ENCODE measurements at regions not wholly inside any gene's neighbourhood (a gene's known extent, or its start where the extent isn't known, plus 50 kb on each side); places are given as distances from the start of the nearest gene placed in this dataset.

GRCh38 chr19:31974941-31975340, 370.5 kb upstream of the ZNF507 start:
- Histone ChIP-seq H3K9me3 (ENCODE audit: insufficient read depth, low read length) (no peaks in the 10 kb centered on the region), H3K4me1 (ENCODE audit: insufficient read depth, insufficient read length) (no peaks in the 10 kb centered on the region), H3K27me3 (ENCODE audit: insufficient read depth, insufficient read length) (no peaks in the 10 kb centered on the region), H3K9ac (ENCODE audit: insufficient read length, low read depth) (no peak overlapping the region), H3K36me3 (ENCODE audit: insufficient read depth, insufficient read length, low read length) (no peaks in the 10 kb centered on the region), H3K4me3 (ENCODE audit: insufficient read length, low read depth) (no peak overlapping the region)
- TF ChIP-seq SUZ12 (IDR thresholded peaks at IDR 0.05; ENCODE audit: extremely low read depth, insufficient read depth, insufficient read length) (no peak), YY1 (IDR thresholded peaks at IDR 0.05; ENCODE audit: insufficient read depth, insufficient read length) (no peak), ZNF274 (IDR thresholded peaks at IDR 0.05; ENCODE audit: low read depth, low read length) (no peak)
- DNase-seq (ENCODE audit: low read depth, low spot score) = no peak

GRCh38 chr19:31975461-31975860, 369.9 kb upstream of the ZNF507 start:
- H3K27me3 ChIP-seq (ENCODE audit: insufficient read depth, insufficient read length) = no peaks in the 10 kb centered on the region
- H3K4me1 ChIP-seq (ENCODE audit: insufficient read depth, insufficient read length) = no peaks in the 10 kb centered on the region
- TF ChIP-seq ZNF274 (IDR thresholded peaks at IDR 0.05; ENCODE audit: low read depth, low read length) = no peak
- no peak for TF ChIP-seq YY1 (IDR thresholded peaks at IDR 0.05; ENCODE audit: insufficient read depth, insufficient read length)
- TF ChIP-seq SUZ12 (IDR thresholded peaks at IDR 0.05; ENCODE audit: extremely low read depth, insufficient read depth, insufficient read length) = no peak
- no peak overlapping the region for H3K9ac ChIP-seq (ENCODE audit: insufficient read length, low read depth)
- no peaks in the 10 kb centered on the region for H3K36me3 ChIP-seq (ENCODE audit: insufficient read depth, insufficient read length, low read length)
- DNase-seq (ENCODE audit: low read depth, low spot score) = no peak
- no peak overlapping the region for H3K4me3 ChIP-seq (ENCODE audit: insufficient read length, low read depth)
- no peaks in the 10 kb centered on the region for H3K9me3 ChIP-seq (ENCODE audit: insufficient read depth, low read length)

GRCh38 chr19:31976775-31977536, 368.5 kb upstream of the ZNF507 start:
- H3K36me3 ChIP-seq (ENCODE audit: insufficient read depth, insufficient read length, low read length) = no peaks in the 10 kb centered on the region
- H3K27me3 ChIP-seq (ENCODE audit: insufficient read depth, insufficient read length) = no peaks in the 10 kb centered on the region
- H3K4me1 ChIP-seq (ENCODE audit: insufficient read depth, insufficient read length) = no peaks in the 10 kb centered on the region
- H3K4me3 ChIP-seq (ENCODE audit: insufficient read length, low read depth) = no peak overlapping the region
- no peaks in the 10 kb centered on the region for H3K9me3 ChIP-seq (ENCODE audit: insufficient read depth, low read length)
- TF ChIP-seq ZNF274 (IDR thresholded peaks at IDR 0.05; ENCODE audit: low read depth, low read length) (no peak), YY1 (IDR thresholded peaks at IDR 0.05; ENCODE audit: insufficient read depth, insufficient read length) (no peak)
- DNase-seq (ENCODE audit: low read depth, low spot score) = no peak
- no peak overlapping the region for H3K9ac ChIP-seq (ENCODE audit: insufficient read length, low read depth)

DNA sequence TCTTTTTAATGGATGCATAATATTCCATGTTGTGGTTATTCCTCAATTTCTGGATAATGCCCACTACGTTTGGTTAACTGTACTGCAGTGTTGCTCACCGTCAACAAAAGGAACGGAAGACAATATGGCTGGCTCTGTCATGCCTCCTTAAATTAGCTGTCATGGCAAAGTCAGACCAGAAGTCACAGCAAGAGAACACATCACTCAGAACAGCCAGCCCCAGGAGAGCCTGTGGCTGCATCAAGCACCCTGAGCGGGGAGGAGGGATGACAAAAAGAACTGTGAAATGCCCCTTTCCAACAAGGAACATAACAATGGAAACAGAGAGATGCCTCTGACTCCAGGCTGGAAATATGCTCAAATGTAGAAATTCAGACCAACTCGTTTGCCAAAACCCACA, 366.0 kb upstream of the ZNF507 start:
- H3K27me3 ChIP-seq (ENCODE audit: insufficient read depth, insufficient read length) = no peaks in the 10 kb centered on the region
- TF ChIP-seq SUZ12 (IDR thresholded peaks at IDR 0.05; ENCODE audit: extremely low read depth, insufficient read depth, insufficient read length) = no peak
- TF ChIP-seq YY1 (IDR thresholded peaks at IDR 0.05; ENCODE audit: insufficient read depth, insufficient read length) = no peak
- no peak for TF ChIP-seq ZNF274 (IDR thresholded peaks at IDR 0.05; ENCODE audit: low read depth, low read length)
- H3K9ac ChIP-seq (ENCODE audit: insufficient read length, low read depth) = no peak overlapping the region
- H3K36me3 ChIP-seq (ENCODE audit: insufficient read depth, insufficient read length, low read length) = no peaks in the 10 kb centered on the region
- no peak for DNase-seq (ENCODE audit: low read depth, low spot score)
- no peak overlapping the region for H3K4me3 ChIP-seq (ENCODE audit: insufficient read length, low read depth)
- H3K9me3 ChIP-seq (ENCODE audit: insufficient read depth, low read length) = no peaks in the 10 kb centered on the region
- no peaks in the 10 kb centered on the region for H3K4me1 ChIP-seq (ENCODE audit: insufficient read depth, insufficient read length)

GRCh38 chr19:31979949-31980670, 365.3 kb upstream of the ZNF507 start:
- Histone ChIP-seq H3K9ac (ENCODE audit: insufficient read length, low read depth) (no peak overlapping the region), H3K36me3 (ENCODE audit: insufficient read depth, insufficient read length, low read length) (no peaks in the 10 kb centered on the region), H3K27me3 (ENCODE audit: insufficient read depth, insufficient read length) (no peaks in the 10 kb centered on the region), H3K4me3 (ENCODE audit: insufficient read length, low read depth) (no peak overlapping the region), H3K4me1 (ENCODE audit: insufficient read depth, insufficient read length) (no peaks in the 10 kb centered on the region), H3K9me3 (ENCODE audit: insufficient read depth, low read length) (no peaks in the 10 kb centered on the region)
- no peak for DNase-seq (ENCODE audit: low read depth, low spot score)
- TF ChIP-seq ZNF274 (IDR thresholded peaks at IDR 0.05; ENCODE audit: low read depth, low read length) = no peak
- TF ChIP-seq YY1 (IDR thresholded peaks at IDR 0.05; ENCODE audit: insufficient read depth, insufficient read length) = no peak
- TF ChIP-seq SUZ12 (IDR thresholded peaks at IDR 0.05; ENCODE audit: extremely low read depth, insufficient read depth, insufficient read length) = no peak

GRCh38 chr19:31980796-31981195, 364.6 kb upstream of the ZNF507 start:
- H3K36me3 ChIP-seq (ENCODE audit: insufficient read depth, insufficient read length, low read length) = no peaks in the 10 kb centered on the region
- no peaks in the 10 kb centered on the region for H3K27me3 ChIP-seq (ENCODE audit: insufficient read depth, insufficient read length)
- no peak for TF ChIP-seq ZNF274 (IDR thresholded peaks at IDR 0.05; ENCODE audit: low read depth, low read length)
- H3K4me3 ChIP-seq (ENCODE audit: insufficient read length, low read depth) = no peak overlapping the region
- no peak overlapping the region for H3K9ac ChIP-seq (ENCODE audit: insufficient read length, low read depth)
- no peaks in the 10 kb centered on the region for H3K4me1 ChIP-seq (ENCODE audit: insufficient read depth, insufficient read length)
- no peak for DNase-seq (ENCODE audit: low read depth, low spot score)
- H3K9me3 ChIP-seq (ENCODE audit: insufficient read depth, low read length) = no peaks in the 10 kb centered on the region; the same call in 1 of the 2 replicates

DNA sequence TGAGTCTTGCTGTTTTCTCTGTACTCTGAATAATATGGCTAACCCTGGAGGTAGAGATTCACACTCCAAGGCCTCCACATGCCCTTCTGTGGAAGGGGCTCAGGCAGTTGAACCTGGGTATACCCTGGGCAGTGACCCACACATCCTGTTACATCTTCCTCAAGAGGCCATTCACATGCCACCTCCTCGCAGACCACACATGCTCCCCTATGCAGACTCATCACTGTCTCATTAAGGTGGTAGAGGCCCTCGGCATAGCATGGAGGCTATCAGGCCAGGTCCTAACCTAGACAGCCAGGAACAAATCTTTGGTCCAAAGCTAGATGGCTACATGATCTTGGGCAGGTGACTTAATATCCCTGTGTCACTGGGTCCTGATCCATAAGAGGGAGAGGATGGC, 363.9 kb upstream of the ZNF507 start:
- H3K36me3 ChIP-seq (ENCODE audit: insufficient read depth, insufficient read length, low read length) = no peaks in the 10 kb centered on the region
- no peaks in the 10 kb centered on the region; the same call in 1 of the 2 replicates for H3K9me3 ChIP-seq (ENCODE audit: insufficient read depth, low read length)
- no peak overlapping the region for H3K9ac ChIP-seq (ENCODE audit: insufficient read length, low read depth)
- TF ChIP-seq YY1 (IDR thresholded peaks at IDR 0.05; ENCODE audit: insufficient read depth, insufficient read length) = no peak
- TF ChIP-seq ZNF274 (IDR thresholded peaks at IDR 0.05; ENCODE audit: low read depth, low read length) = no peak
- no peak for TF ChIP-seq SUZ12 (IDR thresholded peaks at IDR 0.05; ENCODE audit: extremely low read depth, insufficient read depth, insufficient read length)
- no peak for DNase-seq (ENCODE audit: low read depth, low spot score)
- H3K4me1 ChIP-seq (ENCODE audit: insufficient read depth, insufficient read length) = no peaks in the 10 kb centered on the region
- H3K27me3 ChIP-seq (ENCODE audit: insufficient read depth, insufficient read length) = no peaks in the 10 kb centered on the region
- no peak overlapping the region for H3K4me3 ChIP-seq (ENCODE audit: insufficient read length, low read depth)
